Nephron progenitor cell (in vitro differentiated cells): ENCODE measurements at regions not wholly inside any gene's neighbourhood (a gene's known extent, or its start where the extent isn't known, plus 50 kb on each side); places are given as distances from the start of the nearest gene placed in this dataset.
"Not testable (repeated sequence)": the region's sequence is repeated elsewhere in the genome, so short reads cannot be mapped to it uniquely, and the experiment has no call there.

ENCODE experiments used
- DNase-seq: peaks from one replicate; pipeline ENCODE4 v3.0.0; 2021
- H3K27ac Mint-ChIP-seq: 2 replicates; pipeline ENCODE4 v1.8.0; 2021; ENCODE audit warnings: mild to moderate bottlenecking, moderate library complexity, mixed read lengths
- H3K27me3 Mint-ChIP-seq: 2 replicates; pipeline ENCODE4 v1.8.0; 2021; ENCODE audit warnings: mild to moderate bottlenecking, low read depth, mixed read lengths; ENCODE audit not compliant: poor library complexity
- H3K36me3 Mint-ChIP-seq: 2 replicates; pipeline ENCODE4 v1.8.0; 2021; ENCODE audit warnings: low read depth, mixed read lengths
- H3K4me1 Mint-ChIP-seq: 2 replicates; pipeline ENCODE4 v1.8.0; 2021; ENCODE audit warnings: mixed read lengths
- H3K4me3 Mint-ChIP-seq: 2 replicates; pipeline ENCODE4 v1.8.0; 2021; ENCODE audit warnings: mild to moderate bottlenecking, moderate library complexity, mixed read lengths
- H3K9me3 Mint-ChIP-seq: 2 replicates; pipeline ENCODE4 v1.8.0; 2021; ENCODE audit warnings: mild to moderate bottlenecking, moderate library complexity, mixed read lengths
- CTCF ChIP-seq: fragments of 200-600 bp; sonication (generic); IDR thresholded peaks from 2 replicates; pipeline ENCODE4 v1.5.0; 2021; ENCODE audit warnings: antibody characterized with exemption

- no peaks in the 10 kb centered on the region for H3K9me3 Mint-ChIP-seq
- H3K4me1 Mint-ChIP-seq: no peaks in the 10 kb centered on the region
- no peak for DNase-seq
- no peak for TF ChIP-seq CTCF
- H3K27me3 Mint-ChIP-seq: no peaks in the 10 kb centered on the region
- H3K27ac Mint-ChIP-seq: no peak overlapping the region
- no peaks in the 10 kb centered on the region for H3K36me3 Mint-ChIP-seq
- H3K4me3 Mint-ChIP-seq: no peak overlapping the region
These were observed 563.5 kb upstream of the SPRY2 start for GRCh38 chr13:80904386-80904785.

GRCh38 chr13:80903911-80904310, 563.0 kb upstream of the SPRY2 start:
- no peak overlapping the region for H3K4me3 Mint-ChIP-seq
- no peak for TF ChIP-seq CTCF

GRCh38 chr13:80901530-80901929, 560.6 kb upstream of the SPRY2 start:
- no peaks in the 10 kb centered on the region for H3K4me1 Mint-ChIP-seq
- no peaks in the 10 kb centered on the region for H3K27me3 Mint-ChIP-seq
- H3K9me3 Mint-ChIP-seq: no peaks in the 10 kb centered on the region
- H3K36me3 Mint-ChIP-seq: no peaks in the 10 kb centered on the region
- no peak for TF ChIP-seq CTCF
- no peak for DNase-seq
- no peak overlapping the region for H3K4me3 Mint-ChIP-seq
- no peak overlapping the region for H3K27ac Mint-ChIP-seq

More at GRCh38 chr13:80903911-80904310, 563.0 kb upstream of the SPRY2 start:
- no peaks in the 10 kb centered on the region for H3K36me3 Mint-ChIP-seq
- H3K27me3 Mint-ChIP-seq: no peaks in the 10 kb centered on the region
- H3K4me1 Mint-ChIP-seq: no peaks in the 10 kb centered on the region
- H3K27ac Mint-ChIP-seq: no peak overlapping the region
- no peaks in the 10 kb centered on the region for H3K9me3 Mint-ChIP-seq
- no peak for DNase-seq

- DNase-seq: no peak
- Mint-ChIP-seq H3K27ac (no peak overlapping the region), H3K4me3 (no peak overlapping the region), H3K9me3 (no peaks in the 10 kb centered on the region), H3K4me1 (no peaks in the 10 kb centered on the region), H3K27me3 (no peaks in the 10 kb centered on the region), H3K36me3 (no peaks in the 10 kb centered on the region)
- TF ChIP-seq CTCF: no peak
These were observed 560.2 kb upstream of the SPRY2 start for GRCh38 chr13:80901111-80901510.

GRCh38 chr13:80900561-80900960, 559.6 kb upstream of the SPRY2 start:
- Mint-ChIP-seq H3K9me3 (no peaks in the 10 kb centered on the region), H3K4me1 (no peaks in the 10 kb centered on the region), H3K27me3 (no peaks in the 10 kb centered on the region), H3K36me3 (no peaks in the 10 kb centered on the region), H3K27ac (no peak overlapping the region), H3K4me3 (no peak overlapping the region)
- TF ChIP-seq CTCF: no peak
- no peak for DNase-seq

GRCh38 chr13:80897641-80898040, 556.7 kb upstream of the SPRY2 start:
- not testable (repeated sequence) for H3K4me1 Mint-ChIP-seq, H3K27ac Mint-ChIP-seq, H3K27me3 Mint-ChIP-seq, H3K4me3 Mint-ChIP-seq, H3K36me3 Mint-ChIP-seq, H3K9me3 Mint-ChIP-seq, DNase-seq

GRCh38 chr13:80894917-80895316, 554.0 kb upstream of the SPRY2 start:
- no peak for TF ChIP-seq CTCF
- H3K27ac Mint-ChIP-seq: no peak overlapping the region
- no peak for DNase-seq

More at GRCh38 chr13:80894917-80895316, 554.0 kb upstream of the SPRY2 start:
- no peaks in the 10 kb centered on the region for H3K9me3 Mint-ChIP-seq
- H3K4me1 Mint-ChIP-seq: no peaks in the 10 kb centered on the region
- no peaks in the 10 kb centered on the region for H3K36me3 Mint-ChIP-seq
- no peak overlapping the region for H3K4me3 Mint-ChIP-seq
- H3K27me3 Mint-ChIP-seq: peaks cover 3% of the 10 kb centered on the region
